Activated CD4-positive, alpha-beta T cell treated with anti-CD3 and anti-CD28 coated beads, Interleukin-2, amount 50 U/mL, for 16 hours (primary cell): ENCODE measurements at regions not wholly inside any gene's neighbourhood (a gene's known extent, or its start where the extent isn't known, plus 50 kb on each side); places are given as distances from the start of the nearest gene placed in this dataset.
"Not testable (repeated sequence)": the region's sequence is repeated elsewhere in the genome, so short reads cannot be mapped to it uniquely, and the experiment has no call there.

Experiments
- DNase-seq: peaks from one replicate; pipeline ENCODE4 v3.0.0-alpha.2; 2020

DNA sequence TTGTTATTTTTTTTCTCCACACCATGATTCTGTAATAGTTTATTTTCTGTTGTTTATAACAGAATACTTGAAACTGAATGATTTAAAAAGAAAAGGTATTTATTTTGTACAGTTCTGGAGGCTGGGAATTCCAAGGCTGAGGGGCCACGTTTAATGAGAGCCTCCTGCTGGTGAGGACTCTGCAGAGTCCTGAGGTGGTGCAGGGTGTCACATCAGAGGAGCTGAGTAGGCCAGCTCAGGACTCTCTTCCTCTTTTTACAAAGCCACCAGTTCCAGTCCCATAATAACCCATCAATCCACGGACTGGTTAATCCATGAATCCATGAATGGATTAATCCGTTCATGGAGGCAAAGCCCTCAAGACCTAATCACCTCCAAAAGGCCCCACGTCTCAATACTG lies 71.6 kb downstream of the TFAP2A start:
- DNase-seq, result no peak

DNA sequence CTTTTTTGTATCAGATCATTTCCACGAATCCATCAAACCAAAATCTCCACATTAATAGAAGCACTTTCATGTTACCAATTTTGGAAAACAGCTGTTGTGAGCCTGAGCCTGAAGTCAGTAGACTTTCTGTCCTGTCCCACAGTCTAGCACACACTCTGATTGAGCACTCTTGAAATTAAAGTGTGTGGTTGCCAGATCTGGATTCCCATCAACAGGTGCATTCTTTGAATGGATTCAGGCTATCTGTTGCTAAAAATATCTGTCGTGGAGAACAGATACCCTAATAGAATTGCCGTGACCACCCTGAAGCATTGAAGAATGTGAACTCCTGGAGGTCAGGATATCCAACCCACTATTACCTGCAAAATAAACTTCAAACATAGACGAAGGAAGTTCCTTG lies 73.3 kb downstream of the TFAP2A start:
- no peak for DNase-seq

DNA sequence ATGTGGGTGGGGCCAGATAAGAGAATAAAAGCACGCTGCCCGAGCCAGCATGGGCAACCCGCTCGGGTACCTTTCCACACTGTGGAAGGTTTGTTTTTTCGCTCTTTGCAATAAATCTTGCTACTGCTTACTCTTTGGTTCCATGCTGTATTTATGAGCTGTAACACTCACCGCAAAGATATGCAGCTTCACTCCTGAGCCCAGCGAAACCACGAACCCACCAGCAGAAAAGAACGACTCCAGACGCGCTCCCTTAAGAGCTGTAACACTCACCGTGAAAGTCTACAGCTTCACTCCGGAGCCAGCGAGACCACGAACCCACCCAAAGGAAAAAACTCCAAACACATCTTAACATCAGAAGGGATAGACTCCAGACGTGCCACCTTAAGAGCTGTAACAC lies 76.7 kb downstream of the TFAP2A start:
- no peak for DNase-seq

DNA sequence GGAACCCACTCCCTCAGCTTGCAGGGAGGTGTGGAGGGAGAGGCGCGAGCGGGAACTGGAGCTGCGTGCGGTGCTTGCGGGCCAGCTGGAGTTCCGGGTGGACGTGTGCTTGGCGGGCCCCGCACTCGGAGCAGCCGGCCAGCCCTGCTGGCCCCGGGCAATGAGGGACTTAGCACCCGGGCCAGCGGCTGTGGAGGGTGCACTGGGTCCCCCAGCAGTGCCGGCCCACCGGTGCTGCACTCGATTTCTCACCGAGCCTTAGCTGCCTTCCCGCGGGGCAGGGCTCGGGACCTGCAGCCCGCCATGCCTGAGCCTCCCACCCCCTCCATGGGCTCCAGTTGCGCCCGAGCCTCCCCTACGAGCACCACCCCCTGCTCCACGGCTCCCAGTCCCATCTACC lies 77.5 kb downstream of the TFAP2A start:
- not testable (repeated sequence) for DNase-seq

DNA sequence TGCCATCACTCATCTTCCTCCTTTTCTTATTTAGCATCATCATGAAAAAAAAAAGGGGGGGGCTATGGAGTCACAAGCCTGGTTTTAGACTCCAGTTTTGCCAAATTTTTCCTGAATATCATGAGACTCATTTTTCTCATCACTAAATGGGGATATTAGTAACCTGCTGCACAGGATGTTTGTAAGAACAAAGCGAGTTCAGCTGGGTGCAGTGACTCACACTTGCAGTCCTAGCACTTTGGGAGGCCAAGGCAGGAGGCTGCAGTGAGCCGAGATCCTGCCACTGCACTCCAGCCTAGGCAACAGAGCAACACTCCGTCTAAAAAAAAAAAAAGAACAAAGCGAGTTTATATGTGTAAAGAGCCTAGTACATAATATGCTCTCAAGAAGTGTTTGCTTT lies 82.8 kb downstream of the TFAP2A start:
- no peak for DNase-seq

DNA sequence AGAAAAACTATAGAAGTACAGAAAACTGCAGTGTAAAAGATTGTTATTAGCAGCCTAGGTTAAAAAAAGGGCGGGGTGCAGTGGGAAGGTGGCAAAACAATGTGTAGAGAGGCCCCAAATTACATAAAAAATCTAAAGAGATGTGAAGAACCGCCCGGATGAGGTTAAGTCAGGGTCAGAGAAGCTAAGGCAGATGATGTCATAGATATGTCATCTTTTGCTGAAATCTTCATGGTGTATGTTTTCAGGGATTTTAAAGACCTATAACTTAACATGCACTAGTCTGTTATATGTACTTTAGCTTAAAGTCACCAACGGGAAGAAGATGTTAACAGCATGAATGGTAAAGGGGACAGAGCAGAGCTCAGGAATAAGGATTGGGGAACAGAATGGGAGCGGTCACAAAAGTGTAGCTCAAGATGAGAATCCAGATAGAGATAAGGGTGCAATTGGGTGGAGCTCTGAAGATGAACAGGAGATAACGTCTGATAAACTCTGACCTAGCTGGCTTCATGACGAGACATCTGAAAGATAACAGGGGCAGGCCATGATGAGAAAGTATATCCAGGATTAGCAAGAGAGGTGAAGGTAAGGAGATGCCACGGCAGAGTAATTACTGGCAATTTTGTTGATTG lies 83.4 kb downstream of the TFAP2A start:
- DNase-seq, result no peak

DNA sequence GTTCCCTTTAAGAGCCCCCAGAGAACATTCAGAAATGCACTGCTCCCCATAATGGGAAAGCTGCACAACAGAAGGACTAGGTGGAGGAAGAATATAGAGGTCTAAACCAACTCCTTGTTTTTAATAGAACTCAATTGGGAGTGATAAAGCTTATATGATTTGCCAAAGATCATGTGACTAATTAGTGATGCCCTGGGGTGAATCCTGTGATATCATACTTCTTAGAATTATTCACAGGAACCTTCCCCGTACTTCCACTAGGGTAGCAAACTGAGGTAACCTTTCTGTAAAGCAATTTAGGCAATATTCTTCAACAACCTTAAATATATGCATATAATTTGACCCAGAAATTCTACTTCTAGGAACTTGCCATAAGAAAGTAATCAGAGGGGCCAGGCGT lies 84.4 kb downstream of the TFAP2A start:
- DNase-seq, result no peak

DNA sequence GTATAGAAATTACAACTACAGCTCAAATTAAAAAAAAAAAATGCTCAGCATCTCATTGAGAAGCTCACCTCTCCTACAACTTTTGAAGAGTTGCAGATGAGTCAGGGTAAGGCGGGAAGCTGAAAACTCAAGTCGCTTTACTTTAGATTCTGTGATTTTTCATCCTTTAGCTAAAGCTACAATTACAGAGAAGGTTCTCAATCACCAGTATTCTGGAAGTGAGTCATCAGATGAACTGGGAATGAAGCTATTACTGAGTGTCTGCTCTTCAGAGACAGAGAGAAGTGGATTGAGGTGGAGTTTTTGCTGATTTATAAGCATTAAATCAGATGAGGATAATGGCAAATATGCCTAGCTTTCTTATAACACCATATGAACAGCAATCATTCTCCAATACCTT lies 91.9 kb downstream of the TFAP2A start:
- DNase-seq, result no peak

DNA sequence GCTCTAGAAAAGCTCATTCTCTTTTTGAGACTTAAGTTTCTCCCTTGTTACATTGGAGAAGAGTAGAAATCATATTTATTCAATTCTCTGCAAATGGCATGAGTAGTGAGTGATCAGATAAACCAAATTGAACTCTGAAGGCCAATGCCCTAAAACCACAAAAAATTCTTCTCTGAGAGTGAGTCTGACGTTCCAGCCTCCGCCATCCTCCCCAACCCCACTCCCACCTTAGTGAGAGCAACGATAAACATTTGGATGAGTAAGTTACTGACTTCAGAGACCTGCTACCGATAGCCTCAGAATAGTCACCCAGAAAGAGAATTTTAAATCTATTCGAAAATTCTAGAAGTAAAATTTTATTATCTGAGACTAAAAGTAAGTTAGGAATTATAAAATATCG lies 94.6 kb downstream of the TFAP2A start:
- DNase-seq, result no peak

DNA sequence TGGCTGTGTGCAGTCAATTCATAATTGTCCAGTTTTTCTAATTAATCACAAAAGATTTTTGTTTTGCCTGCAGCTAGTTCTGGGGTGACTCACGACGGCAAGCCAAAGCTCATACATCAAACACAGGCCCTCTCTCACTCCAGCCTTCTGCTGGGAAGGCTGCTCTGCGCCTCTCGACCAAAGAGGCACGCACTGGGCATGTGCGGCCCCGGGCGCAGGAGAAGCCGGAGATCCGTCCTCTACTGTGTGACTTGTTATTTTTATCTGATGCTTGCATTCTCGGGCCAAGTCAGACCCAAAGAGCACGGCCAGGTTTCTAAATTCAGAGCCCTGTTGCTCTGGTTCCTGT lies 98.5 kb downstream of the TFAP2A start:
- DNase-seq, result no peak

DNA sequence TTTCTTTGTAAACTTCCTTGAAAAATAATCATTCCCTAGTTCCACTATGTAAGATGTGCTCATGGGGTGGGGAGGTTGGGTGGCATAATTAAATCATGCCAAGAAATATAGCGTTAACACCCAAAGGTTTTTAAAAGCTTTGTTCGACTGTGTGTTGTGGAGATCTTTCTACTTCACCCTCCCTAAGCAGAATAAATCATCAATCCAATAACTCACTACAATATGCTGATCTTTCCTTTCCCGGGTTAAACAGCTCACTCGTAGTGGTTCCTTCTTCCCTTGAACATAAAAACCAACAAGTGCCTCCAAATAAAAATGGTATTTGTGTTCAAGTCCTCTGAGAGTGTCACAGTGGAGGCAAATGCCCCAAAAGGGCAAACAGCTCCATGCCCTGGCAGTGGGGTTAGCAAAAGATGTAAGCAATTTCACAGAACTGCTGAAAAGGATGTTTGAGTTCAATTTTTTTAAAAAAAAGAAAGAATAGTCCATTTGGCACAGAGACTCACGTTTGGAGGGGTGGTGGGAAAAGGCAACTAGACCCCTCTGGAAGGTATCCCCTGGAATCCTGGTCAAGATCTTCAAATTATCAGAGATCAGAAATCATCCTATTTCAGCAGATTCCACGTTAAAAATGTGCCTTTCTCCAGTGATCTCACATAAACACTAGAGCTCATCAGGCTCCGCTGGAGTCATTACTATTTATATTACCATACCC lies 99.1 kb downstream of the TFAP2A start:
- no peak for DNase-seq

DNA sequence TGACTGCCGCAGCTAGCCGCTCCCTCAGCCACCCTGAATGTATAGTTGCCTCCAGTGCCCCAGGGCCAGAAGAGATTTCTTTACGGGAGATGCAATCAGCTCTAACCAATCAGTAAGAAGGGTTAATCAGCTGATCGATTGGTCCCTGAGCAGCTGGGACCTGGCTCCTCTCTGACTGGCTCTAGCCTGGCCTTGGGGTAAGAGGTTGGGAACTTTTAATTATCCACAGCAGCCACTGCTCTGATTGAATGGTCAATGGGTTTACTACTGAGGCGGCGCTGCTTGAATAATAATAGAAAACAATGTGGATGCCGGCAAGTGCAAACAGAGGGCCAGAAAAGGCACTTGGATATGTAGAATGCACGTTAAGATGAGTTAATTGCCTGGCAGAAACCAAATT lies 99.8 kb downstream of the TFAP2A start:
- no peak for DNase-seq

DNA sequence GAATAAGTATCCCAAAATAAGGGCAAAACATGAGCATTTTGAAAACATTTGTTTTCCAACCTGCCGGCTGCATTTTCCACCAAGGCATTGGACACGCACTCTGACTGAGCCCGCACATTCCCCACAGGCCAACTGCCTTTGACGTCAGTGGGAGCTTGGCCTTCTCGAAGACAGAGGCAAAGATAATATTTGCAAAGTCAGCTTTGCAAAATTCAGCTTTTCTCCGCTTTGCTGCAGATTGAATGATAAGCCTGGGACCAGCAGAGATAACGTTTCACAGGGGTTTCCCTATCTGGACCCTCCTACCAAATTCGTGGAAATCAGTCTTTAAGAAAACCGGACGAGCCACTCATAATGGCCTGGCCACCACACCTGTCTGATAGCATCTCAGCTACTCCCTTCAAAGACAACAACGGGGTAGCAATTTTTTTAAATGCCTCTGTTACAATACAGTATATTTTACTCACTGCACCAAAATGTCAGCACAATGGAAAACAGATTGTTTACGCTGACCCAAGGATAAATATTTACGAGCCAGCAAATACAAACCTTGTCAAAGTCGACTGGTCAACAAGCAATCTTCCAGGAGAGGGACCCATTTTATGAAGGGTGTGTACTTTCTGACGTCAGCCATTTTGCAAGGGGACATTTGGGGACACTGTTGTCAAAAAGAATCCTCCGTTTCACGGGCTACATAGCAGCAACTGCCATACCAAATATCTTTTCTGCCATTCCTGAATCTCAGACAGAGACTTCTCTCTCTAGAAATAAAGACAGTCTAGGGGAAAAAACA lies 100.5 kb downstream of the TFAP2A start:
- DNase-seq, result no peak

DNA sequence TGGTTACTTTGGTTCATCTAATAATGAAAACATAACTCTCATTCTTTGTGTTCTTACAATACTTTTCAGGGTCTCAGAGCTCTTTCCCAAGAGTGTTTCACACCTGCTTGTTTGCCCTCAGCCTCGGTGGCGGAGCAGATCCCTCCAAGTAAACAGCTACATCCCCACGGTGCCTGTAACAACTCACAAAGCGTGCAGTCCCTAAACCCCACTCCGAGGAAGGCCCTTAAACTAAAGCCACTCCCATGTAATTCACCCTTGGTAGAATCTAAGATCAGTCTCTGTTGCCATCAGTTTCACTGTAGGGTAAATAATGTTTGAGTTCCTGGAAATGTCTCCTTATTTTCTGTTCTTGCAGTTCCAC lies 101.1 kb downstream of the TFAP2A start:
- no peak for DNase-seq

DNA sequence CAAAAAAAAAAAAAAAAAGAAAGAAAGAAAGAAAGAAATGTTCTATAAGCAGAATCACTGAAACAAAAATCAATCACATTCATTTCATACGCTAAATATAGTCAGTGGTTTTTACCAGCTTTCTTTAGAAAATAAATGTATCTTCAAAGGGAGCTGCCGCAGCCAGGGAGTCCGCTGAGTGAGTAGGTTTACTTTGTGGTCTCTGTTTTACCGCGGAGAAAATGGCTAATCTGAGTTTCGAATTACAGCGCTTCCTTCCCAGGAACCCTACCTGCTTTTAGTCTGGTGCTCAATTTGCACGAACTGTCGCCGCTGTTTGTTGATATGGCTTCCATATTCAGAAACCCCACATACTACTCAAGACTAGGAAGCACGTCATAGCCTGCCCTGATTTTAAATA lies 102.4 kb downstream of the TFAP2A start:
- DNase-seq, result no peak

DNA sequence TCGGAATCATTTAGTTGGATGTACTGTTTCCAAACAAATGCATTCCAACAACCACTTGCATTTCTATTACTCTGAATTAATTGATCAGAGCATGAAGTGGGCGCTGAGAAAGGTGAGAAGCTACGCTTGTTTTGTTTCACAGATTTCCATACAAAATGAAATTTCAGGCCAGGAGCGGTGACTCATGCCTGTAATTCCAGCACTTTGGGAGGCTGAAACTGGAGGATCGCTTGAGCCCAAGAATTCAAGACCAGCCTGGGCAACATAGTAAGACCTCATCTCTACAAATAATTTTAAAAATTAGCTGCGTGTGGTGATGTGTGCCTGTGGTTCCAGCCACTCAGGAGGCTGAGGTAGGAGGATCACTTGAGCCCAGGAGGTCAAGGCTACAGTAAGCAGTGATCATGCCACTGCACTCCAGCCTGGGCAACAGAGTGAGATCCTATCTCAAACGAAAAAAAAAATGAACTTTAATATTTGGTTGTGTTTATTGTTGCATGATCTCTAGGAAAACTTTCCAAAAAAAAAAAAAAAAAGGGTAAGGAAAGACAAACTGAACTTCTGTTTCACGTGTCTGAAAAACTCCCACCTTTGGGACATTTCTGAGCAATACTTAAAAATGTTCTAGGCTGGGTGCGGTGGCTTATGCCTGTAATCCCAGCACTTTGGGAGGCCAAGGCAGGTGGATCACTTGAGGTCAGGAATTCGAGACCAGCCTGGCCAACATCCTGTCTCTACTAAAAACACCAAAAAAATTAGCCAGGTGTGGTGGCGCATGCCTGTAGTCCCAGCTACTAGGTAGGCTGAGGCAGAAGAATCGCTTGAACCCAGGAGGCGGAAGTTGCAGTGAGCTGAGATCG lies 103.1 kb downstream of the TFAP2A start:
- DNase-seq, result not testable (repeated sequence)

DNA sequence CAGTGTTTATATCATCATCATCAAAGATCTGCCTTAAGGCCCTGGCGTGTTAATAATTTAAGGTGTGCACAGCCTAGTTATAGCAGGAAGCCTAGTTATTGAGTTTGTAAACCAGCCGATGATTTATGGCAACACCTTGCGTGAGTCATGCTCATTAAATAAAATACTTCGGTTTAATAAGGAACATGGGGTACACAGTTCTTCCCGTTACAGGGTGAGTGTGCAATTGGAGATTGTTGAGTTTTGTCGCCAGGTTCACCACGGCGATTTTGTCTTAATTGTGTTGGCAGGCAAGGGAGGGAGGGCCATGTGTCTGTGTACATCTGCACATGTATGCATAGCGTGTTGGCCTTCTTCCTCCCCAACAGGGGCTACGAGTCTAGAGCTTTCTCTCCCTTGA lies 104.0 kb downstream of the TFAP2A start:
- DNase-seq, result no peak

DNA sequence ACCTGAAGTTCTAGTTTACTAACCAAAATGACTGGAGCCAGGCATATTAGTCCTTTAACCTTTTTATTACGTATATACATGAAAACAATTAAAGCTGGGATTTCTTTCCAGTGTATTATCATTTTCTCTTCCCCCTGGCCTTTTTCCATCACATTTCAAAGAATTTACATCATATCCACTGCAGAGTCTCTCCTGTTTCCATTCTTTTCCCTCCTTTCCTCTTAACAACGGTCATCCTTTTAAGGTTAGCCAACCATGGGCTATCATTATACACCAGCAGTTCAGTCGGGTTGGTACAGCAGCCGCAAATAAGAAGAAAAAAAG lies 104.6 kb downstream of the TFAP2A start:
- no peak for DNase-seq

DNA sequence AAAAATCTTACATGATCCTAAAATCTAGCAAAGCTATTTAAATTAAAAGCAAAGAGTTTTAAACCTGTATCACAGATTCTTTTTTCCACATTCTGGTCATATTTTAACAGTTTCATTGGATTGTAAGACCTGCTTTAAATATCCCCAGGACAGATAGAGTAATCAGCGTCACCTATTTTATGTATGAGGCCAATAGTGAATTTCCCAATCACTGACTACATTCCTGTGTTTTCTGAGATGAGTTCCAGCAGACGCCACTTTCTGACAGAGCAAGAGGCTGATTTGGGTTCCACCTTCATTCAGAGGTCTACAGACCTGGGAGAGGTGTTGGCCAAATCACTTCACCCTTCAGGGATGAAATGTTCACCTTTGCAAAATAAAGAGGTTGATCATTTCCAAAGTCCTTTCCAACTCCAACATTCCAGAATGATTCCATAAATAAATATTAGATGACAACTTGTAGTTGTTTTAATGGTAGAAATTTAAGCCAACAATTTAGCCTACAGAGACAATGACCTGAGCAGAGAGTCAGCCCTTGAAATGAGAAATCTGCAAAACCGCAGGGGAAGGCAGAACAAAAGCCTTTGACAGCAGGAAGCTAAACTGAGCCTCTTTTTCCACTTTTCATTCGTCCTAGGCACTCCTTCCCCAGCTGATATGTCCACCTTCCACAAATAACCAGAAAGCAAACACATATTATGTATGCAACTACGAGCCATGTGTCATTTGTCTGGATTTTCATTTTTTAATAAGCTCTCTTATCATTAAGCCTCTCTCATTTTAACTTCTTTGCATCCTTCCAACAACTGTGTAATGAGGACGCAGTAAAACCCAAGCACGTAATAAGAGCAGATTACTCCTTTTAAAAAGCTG lies 105.2 kb downstream of the TFAP2A start:
- no peak for DNase-seq

DNA sequence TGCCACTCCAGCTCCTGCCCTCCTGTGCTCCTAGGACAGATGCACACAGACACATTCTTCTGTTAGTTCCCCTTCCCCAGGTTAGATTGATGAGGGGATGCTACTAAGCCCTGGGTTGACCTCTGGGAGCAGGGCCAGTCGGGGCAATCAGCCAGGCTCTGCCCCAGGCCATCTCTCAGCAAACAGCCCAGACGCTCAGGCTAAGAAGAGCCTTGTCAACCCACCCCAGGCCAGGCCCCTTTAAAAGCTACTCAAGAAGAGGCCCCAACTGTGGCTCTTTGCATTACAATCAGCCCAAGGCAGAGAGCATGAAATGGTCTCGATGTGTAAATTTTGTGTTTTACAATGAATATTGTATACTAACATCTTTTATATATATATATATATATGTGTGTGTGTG lies 107.4 kb downstream of the TFAP2A start:
- no peak for DNase-seq

DNA sequence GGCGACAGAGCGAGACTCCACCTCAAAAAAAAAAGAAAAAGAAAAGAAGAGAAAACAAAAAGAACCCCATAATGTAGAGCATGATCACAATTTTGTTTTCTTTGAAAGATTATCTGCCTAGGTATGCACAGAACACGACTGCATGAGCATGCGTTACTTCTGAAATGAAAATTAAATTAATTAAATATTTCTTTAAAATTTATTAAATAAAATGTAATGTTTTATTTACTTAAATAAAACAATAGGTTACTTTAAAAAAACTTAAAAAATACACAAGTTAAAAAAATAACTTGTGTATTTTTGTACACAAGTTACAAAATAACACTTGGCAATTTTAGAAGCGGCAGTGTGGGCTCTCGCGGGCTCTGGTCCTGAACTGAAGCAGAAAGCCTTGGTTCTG lies 107.8 kb downstream of the TFAP2A start:
- no peak for DNase-seq

DNA sequence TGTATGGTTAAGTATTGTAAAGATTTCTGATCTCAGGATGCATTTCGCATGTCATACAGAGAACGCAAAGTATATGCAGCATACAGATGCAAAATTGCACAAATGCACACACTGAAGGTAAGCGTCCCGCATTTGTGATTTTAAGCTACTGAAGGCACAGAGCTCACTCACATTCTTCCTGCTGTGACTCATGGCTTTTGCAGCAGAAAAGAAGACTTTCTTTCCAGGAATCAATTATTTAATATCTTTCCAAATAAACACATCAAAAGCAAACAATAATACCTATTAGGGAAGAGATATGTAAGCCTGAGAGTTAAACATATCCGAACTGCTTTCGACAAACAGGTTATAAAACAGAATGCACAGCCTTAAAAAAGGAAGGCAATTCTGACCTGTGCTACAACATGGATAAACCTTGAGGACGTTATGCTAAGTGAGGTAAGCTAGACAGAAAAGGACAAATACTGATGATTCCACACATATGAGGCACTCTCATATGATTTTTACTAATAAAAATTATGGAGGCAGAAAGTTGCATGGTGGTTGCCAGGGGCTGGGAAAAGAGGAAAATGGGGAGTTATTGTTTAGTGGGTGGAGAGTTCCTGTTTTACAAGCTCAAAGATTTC lies 109.0 kb downstream of the TFAP2A start:
- no peak for DNase-seq
